ENCODE measurements at regions not wholly inside any gene's neighbourhood (a gene's known extent, or its start where the extent isn't known, plus 50 kb on each side); places are given as distances from the start of the nearest gene placed in this dataset.

- Histone ChIP-seq H3K9me3 (ENCODE audit: control insufficient read depth in 1 of 2, insufficient read depth in 1 of 2, low read depth in 1 of 2, low read length in 2 of 2) (no peaks in the 10 kb centered on the region), H3K27ac (ENCODE audit: low read depth, low read length) (no peak overlapping the region), H3K27me3 (ENCODE audit: insufficient read depth, low read length) (no peaks in the 10 kb centered on the region), H3K36me3 (ENCODE audit: control insufficient read depth in 1 of 2, insufficient read depth in 2 of 2, low read length in 2 of 2) (no peaks in the 10 kb centered on the region), H3K9ac (ENCODE audit: low read length) (no peak overlapping the region), H3K79me2 (ENCODE audit: insufficient read depth, low read length) (no peaks in the 10 kb centered on the region), H2AFZ (ENCODE audit: low read depth, low read length, poor library complexity, severe bottlenecking) (peak overlapping the region; percentile 71), H3K4me2 (ENCODE audit: low read length) (peak overlapping the region; percentile 28), H3K4me1 (ENCODE audit: control insufficient read depth in 1 of 2, insufficient read depth in 2 of 2, low read length in 2 of 2) (peaks cover 0 to 13% of the 10 kb centered on the region in 2 experiments; a peak in 2 of 4 replicates), H4K20me1 (ENCODE audit: insufficient read depth) (no peaks in the 10 kb centered on the region), H3K4me3 (replicated peaks in 1 of 2; ENCODE audit: low read depth in 1 of 2, low read length in 2 of 2) (no peak overlapping the region), H3K9me2 (ENCODE audit: insufficient read depth) (no peaks in the 10 kb centered on the region)
- intact Hi-C loops (cut with micrococcal nuclease) = no loop called here
- ATAC-seq = no peak
- DNase-seq (ENCODE audit: low read depth, low spot score) = no peak
- no peak for TF ChIP-seq ELF1 (IDR thresholded peaks at IDR 0.05; ENCODE audit: borderline replicate concordance, low read depth)
- no peak for TF ChIP-seq CEBPB (IDR thresholded peaks at IDR 0.05; ENCODE audit: low read depth)
- TF ChIP-seq JUND (IDR thresholded peaks at IDR 0.05) = 0 out of 2 replicates have a peak, but pooled peaks have one; percentile 16
- TF ChIP-seq FOSL1 (IDR thresholded peaks at IDR 0.05; ENCODE audit: low read depth) = 0 out of 2 replicates have a peak, but pooled peaks have one; percentile 11
- no peak for TF ChIP-seq EGR1 (IDR thresholded peaks at IDR 0.05; ENCODE audit: low read depth)
- TF ChIP-seq REST (IDR thresholded peaks at IDR 0.05; ENCODE audit: low read depth) = no peak
- no TSS peak for BruUV-seq (replicated peaks)
- ChIA-PET POLR2A (no interaction called here), RAD21 (ENCODE audit: low non-redundant PET in 1 of 2, low total read pairs in 2 of 2, uncharacterized antibody in 2 of 2, unreplicated experiment in 2 of 2) (no interaction called here), CTCF (no interaction called here)
These were observed 96.8 kb downstream of the IYD start for GRCh38 chr6:150465610-150466009.

- no peaks in the 10 kb centered on the region for H3K79me2 ChIP-seq (ENCODE audit: insufficient read depth, low read length)
- RAD21 ChIA-PET (ENCODE audit: low non-redundant PET in 1 of 2, low total read pairs in 2 of 2, uncharacterized antibody in 2 of 2, unreplicated experiment in 2 of 2) = no interaction called here
- H3K9me2 ChIP-seq (ENCODE audit: insufficient read depth) = no peaks in the 10 kb centered on the region
- H3K4me3 ChIP-seq (replicated peaks in 1 of 2; ENCODE audit: low read depth in 1 of 2, low read length in 2 of 2) = no peak overlapping the region
- H3K4me1 ChIP-seq (ENCODE audit: control insufficient read depth in 1 of 2, insufficient read depth in 2 of 2, low read length in 2 of 2) = peaks cover 0 to 13% of the 10 kb centered on the region in 2 experiments; a peak in 2 of 4 replicates
- peak overlapping the region; percentile 28; the same call in 1 of the 2 replicates for H3K4me2 ChIP-seq (ENCODE audit: low read length)
- no TSS peak for BruUV-seq (replicated peaks)
- no peak overlapping the region for H3K9ac ChIP-seq (ENCODE audit: low read length)
- DNase-seq (ENCODE audit: low read depth, low spot score) (no peak), ATAC-seq (no peak)
- CTCF ChIA-PET = no interaction called here
- H3K9me3 ChIP-seq (ENCODE audit: control insufficient read depth in 1 of 2, insufficient read depth in 1 of 2, low read depth in 1 of 2, low read length in 2 of 2) = no peaks in the 10 kb centered on the region
- intact Hi-C loops (cut with micrococcal nuclease) = no loop called here
- POLR2A ChIA-PET = no interaction called here
- H2AFZ ChIP-seq (ENCODE audit: low read depth, low read length, poor library complexity, severe bottlenecking) = peak overlapping the region; percentile 71
- H4K20me1 ChIP-seq (ENCODE audit: insufficient read depth) = no peaks in the 10 kb centered on the region
- no peaks in the 10 kb centered on the region for H3K27me3 ChIP-seq (ENCODE audit: insufficient read depth, low read length)
- no peak overlapping the region for H3K27ac ChIP-seq (ENCODE audit: low read depth, low read length)
- no peaks in the 10 kb centered on the region for H3K36me3 ChIP-seq (ENCODE audit: control insufficient read depth in 1 of 2, insufficient read depth in 2 of 2, low read length in 2 of 2)
- no peak for TF ChIP-seq YY1 (IDR thresholded peaks at IDR 0.05; ENCODE audit: extremely low read depth, insufficient replicate concordance, low read depth, low read length)
- TF ChIP-seq REST (IDR thresholded peaks at IDR 0.05; ENCODE audit: low read depth) = no peak
- no peak for TF ChIP-seq RAD21 (IDR thresholded peaks at IDR 0.05; ENCODE audit: low read depth)
- no peak for TF ChIP-seq POLR2A (IDR thresholded peaks at IDR 0.05; ENCODE audit: borderline replicate concordance, extremely low read depth, insufficient read depth, insufficient read length)
- TF ChIP-seq MAX (IDR thresholded peaks at IDR 0.05) = no peak
- TF ChIP-seq CEBPB (IDR thresholded peaks at IDR 0.05; ENCODE audit: low read depth) = no peak
- TF ChIP-seq EZH2phosphoT487 (IDR thresholded peaks at IDR 0.05; ENCODE audit: borderline replicate concordance) = no peak
- no peak for TF ChIP-seq EZH2 (IDR thresholded peaks at IDR 0.05)
These were observed 97.4 kb downstream of the IYD start for GRCh38 chr6:150466196-150466595.
